ENCODE measurements at regions not wholly inside any gene's neighbourhood (a gene's known extent, or its start where the extent isn't known, plus 50 kb on each side); places are given as distances from the start of the nearest gene placed in this dataset.

DNA sequence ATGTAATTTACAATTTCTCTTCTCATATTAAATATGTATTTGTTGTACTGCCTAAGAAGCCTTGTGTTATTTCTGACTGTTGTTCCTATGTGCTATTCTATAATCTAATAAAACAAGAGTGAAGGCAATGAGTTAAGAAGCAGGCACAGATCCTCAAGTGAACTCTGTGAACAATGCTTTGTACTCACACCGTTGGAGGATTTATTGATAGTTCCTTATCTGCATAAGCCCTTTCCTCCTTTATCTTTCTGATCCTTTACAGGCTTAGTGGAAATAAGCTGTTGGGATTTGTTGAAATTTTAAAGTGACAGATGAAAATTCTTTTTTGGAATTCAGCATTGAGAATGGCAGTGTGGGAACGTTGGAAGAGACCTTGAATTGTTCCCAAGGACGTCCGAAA is 329.6 kb upstream of the NPVF start:
- intact Hi-C loops (cut with DNase I), result loop anchor here in 1 of 3 donors (5.0 kb wide), 1 partner anchor 166 kb away; no protein-coding TSS in a partner anchor

GRCh38 chr7:25558605-25559004 is 330.3 kb upstream of the NPVF start:
- Histone ChIP-seq H3K9me3 (no peaks in the 10 kb centered on the region), H3K27ac (no peak overlapping the region), H3K4me1 (no peaks in the 10 kb centered on the region), H3K36me3 (no peaks in the 10 kb centered on the region), H3K27me3 (no peaks in the 10 kb centered on the region), H3K4me3 (no peak overlapping the region)
- no peak for TF ChIP-seq CTCF (IDR thresholded peaks at IDR 0.05)
- DNase-seq (no peak), FAIRE-seq (no peak), ATAC-seq (no peak)
- intact Hi-C loops (cut with DNase I), result loop anchor here in 1 of 3 donors (5.0 kb wide), 1 partner anchor 166 kb away; no protein-coding TSS in a partner anchor
- 93 to 94% methylated on average over 3 of the region's 3 CpGs for WGBS, 2 donors

More for the DNA sequence above, 329.6 kb upstream of the NPVF start:
- Histone ChIP-seq H3K9me3 (no peaks in the 10 kb centered on the region), H3K4me3 (no peak overlapping the region), H3K27ac (no peak overlapping the region), H3K27me3 (no peaks in the 10 kb centered on the region), H3K36me3 (no peaks in the 10 kb centered on the region), H3K4me1 (no peaks in the 10 kb centered on the region)
- no peak for ATAC-seq
- DNase-seq, result no peak
- WGBS, 2 donors, result 19 to 25% methylated on average over 4 of the region's 4 CpGs
- FAIRE-seq, result no peak
- TF ChIP-seq CTCF (IDR thresholded peaks at IDR 0.05), result no peak

DNA sequence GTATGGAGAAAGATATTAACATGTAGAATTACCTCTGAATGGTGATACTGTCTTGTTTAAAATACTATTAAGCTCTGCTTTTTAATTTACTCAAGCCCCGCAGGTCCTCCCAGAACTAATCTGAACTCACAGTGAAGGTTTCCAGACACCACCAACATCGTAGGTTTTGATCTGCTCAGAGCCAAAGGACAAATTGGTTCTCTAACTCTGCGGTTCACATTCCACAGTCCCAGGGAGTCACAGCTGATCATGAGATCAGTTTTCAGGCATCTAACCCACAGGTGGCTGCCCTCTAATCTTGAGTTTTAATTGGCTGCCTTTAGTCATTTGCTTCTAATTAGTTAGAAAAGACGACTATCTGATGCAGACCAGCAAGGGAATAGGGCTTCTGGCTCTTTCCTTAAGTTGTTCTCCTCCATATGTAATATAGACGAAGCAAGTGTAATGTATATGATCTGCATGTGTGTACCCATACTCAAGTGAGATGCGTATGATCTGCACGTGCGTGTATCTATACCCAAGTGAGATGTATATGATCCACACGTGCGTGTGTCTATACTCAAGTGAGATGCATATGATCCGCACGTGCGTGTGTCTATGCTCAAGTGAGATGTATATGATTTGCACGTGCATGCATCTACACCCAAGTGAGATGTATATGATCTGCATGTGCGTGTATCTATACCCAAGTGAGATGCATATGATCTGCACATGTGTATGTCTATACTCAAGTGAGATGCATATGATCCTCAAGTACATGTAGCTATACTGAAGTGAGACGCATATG is 331.5 kb upstream of the NPVF start:
- Histone ChIP-seq H3K27ac (no peak overlapping the region), H3K36me3 (no peaks in the 10 kb centered on the region), H3K9me3 (no peaks in the 10 kb centered on the region), H3K4me3 (no peak overlapping the region), H3K27me3 (no peaks in the 10 kb centered on the region), H3K4me1 (no peaks in the 10 kb centered on the region)
- FAIRE-seq (no peak), DNase-seq (no peak), ATAC-seq (no peak)
- intact Hi-C loops (cut with DNase I), result loop anchor here in 2 of 3 donors (5.0 to 10.0 kb wide), 3 partner anchors 167 to 302 kb away; no protein-coding TSS in a partner anchor
- 81 to 87% methylated on average over 16 of the region's 16 CpGs for WGBS, 2 donors
- TF ChIP-seq CTCF (IDR thresholded peaks at IDR 0.05), result no peak

GRCh38 chr7:25562673-25563182 is 334.4 kb upstream of the NPVF start:
- no peaks in the 10 kb centered on the region for H3K9me3 ChIP-seq
- H3K27ac ChIP-seq, result no peak overlapping the region
- no peaks in the 10 kb centered on the region for H3K36me3 ChIP-seq
- TF ChIP-seq CTCF (IDR thresholded peaks at IDR 0.05), result no peak
- no peak for FAIRE-seq
- no peaks in the 10 kb centered on the region for H3K27me3 ChIP-seq
- WGBS, 2 donors, result 71 to 72% methylated on average over 6 of the region's 6 CpGs
- H3K4me3 ChIP-seq, result no peak overlapping the region
- no peak for ATAC-seq
- DNase-seq, result no peak
- no peaks in the 10 kb centered on the region for H3K4me1 ChIP-seq
- intact Hi-C loops (cut with DNase I), result loop anchor here in 2 of 3 donors (5.0 to 10.0 kb wide), 3 partner anchors 170 to 305 kb away; no protein-coding TSS in a partner anchor

GRCh38 chr7:25565002-25565401 is 336.7 kb upstream of the NPVF start:
- no peak for FAIRE-seq
- WGBS, 2 donors, result 76 to 81% methylated on average over 7 of the region's 7 CpGs

More at GRCh38 chr7:25565002-25565401, 336.7 kb upstream of the NPVF start:
- Histone ChIP-seq H3K36me3 (no peaks in the 10 kb centered on the region), H3K4me1 (no peaks in the 10 kb centered on the region), H3K9me3 (no peaks in the 10 kb centered on the region), H3K4me3 (no peak overlapping the region), H3K27me3 (no peaks in the 10 kb centered on the region), H3K27ac (no peak overlapping the region)
- no peak for DNase-seq
- intact Hi-C loops (cut with DNase I), result loop anchor here in 1 of 3 donors (10.0 kb wide), 1 partner anchor 300 kb away; no protein-coding TSS in a partner anchor
- TF ChIP-seq CTCF (IDR thresholded peaks at IDR 0.05), result no peak
- no peak for ATAC-seq
